GM06990 (cell line): ENCODE measurements at regions not wholly inside any gene's neighbourhood (a gene's known extent, or its start where the extent isn't known, plus 50 kb on each side); places are given as distances from the start of the nearest gene placed in this dataset.
"Not testable (repeated sequence)": the region's sequence is repeated elsewhere in the genome, so short reads cannot be mapped to it uniquely, and the experiment has no call there.

ENCODE experiments used
- DNase-seq: peaks from one replicate; pipeline ENCODE4 v3.0.0-alpha.2; 2011; ENCODE audit not compliant: insufficient read length; ENCODE audit errors: extremely low read depth
- H3K27me3 ChIP-seq: replicated peaks from 2 replicates; pipeline ENCODE4 v1.6.0; 2011; ENCODE audit warnings: low read length; ENCODE audit not compliant: control insufficient read depth, insufficient read depth
- H3K36me3 ChIP-seq: 2 replicates; pipeline ENCODE4 v1.5.1; 2011; ENCODE audit warnings: low read length; ENCODE audit not compliant: control insufficient read depth, insufficient read depth
- H3K4me3 ChIP-seq: replicated peaks from 2 replicates; pipeline ENCODE4 v1.5.1; 2011; ENCODE audit warnings: low read depth, mild to moderate bottlenecking, control low read depth, low read length
- CTCF ChIP-seq: IDR thresholded peaks from 2 replicates; pipeline ENCODE4 v1.5.1; 2011; ENCODE audit warnings: low read length, control low read depth, mild to moderate bottlenecking, inconsistent platforms; ENCODE audit not compliant: insufficient read depth, poor library complexity, severe bottlenecking

GRCh38 chr12:83515306-83516026, 828.8 kb downstream of the TMTC2 start:
- no peak for DNase-seq
- Histone ChIP-seq H3K36me3 (no peaks in the 10 kb centered on the region), H3K27me3 (no peaks in the 10 kb centered on the region), H3K4me3 (no peak overlapping the region)
- no peak for TF ChIP-seq CTCF

DNA sequence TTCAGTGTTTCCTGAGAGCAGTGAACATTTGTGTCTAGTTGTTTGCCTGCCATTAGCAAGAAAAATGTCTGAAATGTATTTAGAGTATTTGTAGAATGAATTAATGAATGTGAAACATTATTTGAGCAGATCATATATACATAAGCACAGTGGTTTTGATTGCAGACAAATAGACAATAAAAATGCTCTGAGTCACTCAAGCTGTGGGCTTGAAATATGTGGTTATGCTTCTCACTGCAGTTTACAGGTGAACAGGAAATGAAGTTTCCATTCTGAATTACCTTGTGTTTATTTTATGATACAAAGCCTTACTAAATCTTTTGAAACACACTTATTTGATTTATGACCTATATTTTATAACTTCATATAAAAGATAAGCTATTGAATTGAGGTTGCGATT, 827.7 kb downstream of the TMTC2 start:
- no peaks in the 10 kb centered on the region for H3K27me3 ChIP-seq
- TF ChIP-seq CTCF: no peak
- no peak overlapping the region for H3K4me3 ChIP-seq
- DNase-seq: no peak
- no peaks in the 10 kb centered on the region for H3K36me3 ChIP-seq

GRCh38 chr12:83506841-83507240, 820.1 kb downstream of the TMTC2 start:
- TF ChIP-seq CTCF: no peak
- Histone ChIP-seq H3K36me3 (no peaks in the 10 kb centered on the region), H3K4me3 (no peak overlapping the region), H3K27me3 (no peaks in the 10 kb centered on the region)
- no peak for DNase-seq

DNA sequence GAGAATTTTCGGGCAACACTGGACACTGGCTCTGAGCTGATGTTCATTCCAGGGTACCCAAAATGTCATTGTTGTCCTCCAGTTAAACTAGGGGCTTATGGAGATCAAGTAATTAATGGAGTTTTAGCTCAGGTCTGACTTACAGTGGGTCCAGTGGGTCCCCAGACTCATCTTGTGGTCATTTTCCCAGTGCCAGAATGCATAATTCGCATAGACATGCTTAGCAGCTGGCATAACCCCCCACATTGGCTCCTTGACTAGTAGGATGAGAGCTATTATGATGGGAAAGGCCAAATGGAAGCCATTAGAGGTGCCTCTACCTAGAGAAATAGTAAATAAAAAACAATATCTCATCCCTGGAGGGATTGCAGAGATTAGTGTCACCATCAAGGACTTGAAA, 818.9 kb downstream of the TMTC2 start:
- Histone ChIP-seq H3K27me3 (no peaks in the 10 kb centered on the region), H3K36me3 (no peaks in the 10 kb centered on the region), H3K4me3 (no peak overlapping the region)
- no peak for DNase-seq
- TF ChIP-seq CTCF: no peak

- DNase-seq, H3K27me3 ChIP-seq, H3K4me3 ChIP-seq, H3K36me3 ChIP-seq: not testable (repeated sequence)
Observed at GRCh38 chr12:83499894-83500293, 813.2 kb downstream of the TMTC2 start.

- Histone ChIP-seq H3K27me3 (no peaks in the 10 kb centered on the region), H3K36me3 (no peaks in the 10 kb centered on the region), H3K4me3 (no peak overlapping the region)
- TF ChIP-seq CTCF: no peak
- DNase-seq: no peak
Observed at GRCh38 chr12:83477696-83478095, 791.0 kb downstream of the TMTC2 start.
